LNCAP (cell line): ENCODE measurements at regions not wholly inside any gene's neighbourhood (a gene's known extent, or its start where the extent isn't known, plus 50 kb on each side); places are given as distances from the start of the nearest gene placed in this dataset.

ENCODE experiments used
- TF ChIP-seq, protein P1 (sequence below): fragments of 450-650 bp; IDR thresholded peaks from 2 replicates; pipeline ENCODE4 v1.5.1; 2017; ENCODE audit warnings: mild to moderate bottlenecking

- TF ChIP-seq, protein P1, sequence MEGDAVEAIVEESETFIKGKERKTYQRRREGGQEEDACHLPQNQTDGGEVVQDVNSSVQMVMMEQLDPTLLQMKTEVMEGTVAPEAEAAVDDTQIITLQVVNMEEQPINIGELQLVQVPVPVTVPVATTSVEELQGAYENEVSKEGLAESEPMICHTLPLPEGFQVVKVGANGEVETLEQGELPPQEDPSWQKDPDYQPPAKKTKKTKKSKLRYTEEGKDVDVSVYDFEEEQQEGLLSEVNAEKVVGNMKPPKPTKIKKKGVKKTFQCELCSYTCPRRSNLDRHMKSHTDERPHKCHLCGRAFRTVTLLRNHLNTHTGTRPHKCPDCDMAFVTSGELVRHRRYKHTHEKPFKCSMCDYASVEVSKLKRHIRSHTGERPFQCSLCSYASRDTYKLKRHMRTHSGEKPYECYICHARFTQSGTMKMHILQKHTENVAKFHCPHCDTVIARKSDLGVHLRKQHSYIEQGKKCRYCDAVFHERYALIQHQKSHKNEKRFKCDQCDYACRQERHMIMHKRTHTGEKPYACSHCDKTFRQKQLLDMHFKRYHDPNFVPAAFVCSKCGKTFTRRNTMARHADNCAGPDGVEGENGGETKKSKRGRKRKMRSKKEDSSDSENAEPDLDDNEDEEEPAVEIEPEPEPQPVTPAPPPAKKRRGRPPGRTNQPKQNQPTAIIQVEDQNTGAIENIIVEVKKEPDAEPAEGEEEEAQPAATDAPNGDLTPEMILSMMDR = no peak
Observed at GRCh38 chr4:189365451-189365850, 575.2 kb upstream of the FRG1 start.

GRCh38 chr4:189367832-189368231 is 572.8 kb upstream of the FRG1 start:
- TF ChIP-seq, protein P1 = no peak

GRCh38 chr4:189374176-189374575 is 566.5 kb upstream of the FRG1 start:
- TF ChIP-seq, protein P1 = no peak

DNA sequence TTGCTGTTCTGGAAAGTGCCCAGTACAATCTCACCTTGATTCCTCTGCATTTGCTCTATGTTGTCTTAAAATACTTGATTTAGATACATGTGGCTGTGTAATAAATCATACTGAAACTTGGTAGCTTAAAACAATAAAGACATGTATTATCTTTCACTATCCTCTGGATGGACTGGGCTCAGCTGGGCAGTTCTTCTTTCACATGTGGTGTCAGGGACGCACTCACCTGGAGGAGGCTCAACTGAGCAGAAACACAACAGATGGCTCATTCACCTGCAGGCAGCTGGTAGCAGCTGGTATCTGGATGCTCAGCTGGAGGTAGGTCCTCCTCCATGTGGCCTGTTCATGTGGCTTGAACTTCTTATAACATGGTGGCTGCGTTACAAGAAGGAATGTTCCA is 563.8 kb upstream of the FRG1 start:
- TF ChIP-seq, protein P1 = no peak

DNA sequence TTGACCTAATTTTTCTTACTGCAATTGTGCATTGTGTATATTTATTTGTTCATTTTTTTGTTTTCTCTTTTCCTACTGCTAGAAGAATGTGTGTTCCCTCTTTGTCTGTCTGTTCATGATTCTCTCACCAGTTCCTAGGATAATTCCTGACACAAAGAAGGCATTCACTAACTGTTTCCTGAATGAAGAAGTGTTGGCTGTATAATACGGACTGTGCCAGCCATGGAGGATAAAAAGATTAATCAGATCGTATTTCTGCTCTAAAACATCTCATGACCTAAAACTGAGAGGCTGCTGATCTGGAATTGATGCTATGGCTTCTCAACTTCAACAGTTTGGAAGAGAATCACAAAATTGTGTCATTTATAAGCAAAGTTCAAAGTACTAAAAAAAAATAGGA is 563.1 kb upstream of the FRG1 start:
- TF ChIP-seq, protein P1 = no peak

- TF ChIP-seq, protein P1 = no peak
Observed at GRCh38 chr4:189385098-189385497, 555.6 kb upstream of the FRG1 start.

DNA sequence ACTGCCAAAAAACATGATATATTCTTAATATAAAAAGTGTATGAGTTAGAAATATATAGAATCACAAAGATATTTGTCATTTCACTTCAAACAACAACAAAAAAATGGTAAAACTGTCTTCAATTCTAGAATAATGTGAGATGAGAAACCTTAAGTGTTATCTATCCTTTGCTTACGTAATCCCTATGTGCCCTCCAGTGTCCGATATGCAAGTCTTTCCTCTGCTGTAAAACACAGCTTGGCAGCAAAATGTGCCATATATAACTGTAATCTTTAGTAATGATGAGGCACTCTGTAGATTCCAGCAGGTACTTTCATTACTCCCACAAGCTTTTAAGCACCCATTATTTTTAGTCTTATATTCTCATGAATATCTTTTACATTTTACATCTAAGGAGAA is 555.1 kb upstream of the FRG1 start:
- TF ChIP-seq, protein P1 = no peak

- TF ChIP-seq, protein P1 = no peak
Observed at GRCh38 chr4:189396435-189396834, 544.2 kb upstream of the FRG1 start.
